ENCODE measurements at regions not wholly inside any gene's neighbourhood (a gene's known extent, or its start where the extent isn't known, plus 50 kb on each side); places are given as distances from the start of the nearest gene placed in this dataset.
"Not testable (repeated sequence)": the region's sequence is repeated elsewhere in the genome, so short reads cannot be mapped to it uniquely, and the experiment has no call there.

DNA sequence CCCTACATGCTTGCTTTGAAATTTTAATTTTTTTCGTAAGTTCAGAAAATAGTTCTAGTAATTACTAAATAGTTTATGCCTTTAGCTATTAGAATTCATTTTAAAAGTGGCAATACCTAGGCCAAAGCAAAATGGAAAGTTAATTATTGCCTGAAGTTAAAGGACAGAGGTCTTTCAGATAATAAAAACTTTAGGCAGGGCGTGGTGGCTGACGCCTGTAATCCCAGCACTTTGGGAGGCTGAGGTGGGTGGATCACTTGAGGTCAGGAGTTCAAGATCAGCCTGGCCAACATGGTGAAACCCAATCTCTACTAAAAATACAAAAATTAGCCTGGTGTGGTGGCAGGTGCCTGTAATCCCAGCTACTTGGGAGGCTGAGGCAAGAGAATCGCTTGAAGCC lies 65.9 kb upstream of the MARCKS start:
- TF ChIP-seq POLR2AphosphoS5, POLR2A, EP300 (IDR thresholded peaks at IDR 0.05): not testable (repeated sequence)
- TF ChIP-seq, protein P1, sequence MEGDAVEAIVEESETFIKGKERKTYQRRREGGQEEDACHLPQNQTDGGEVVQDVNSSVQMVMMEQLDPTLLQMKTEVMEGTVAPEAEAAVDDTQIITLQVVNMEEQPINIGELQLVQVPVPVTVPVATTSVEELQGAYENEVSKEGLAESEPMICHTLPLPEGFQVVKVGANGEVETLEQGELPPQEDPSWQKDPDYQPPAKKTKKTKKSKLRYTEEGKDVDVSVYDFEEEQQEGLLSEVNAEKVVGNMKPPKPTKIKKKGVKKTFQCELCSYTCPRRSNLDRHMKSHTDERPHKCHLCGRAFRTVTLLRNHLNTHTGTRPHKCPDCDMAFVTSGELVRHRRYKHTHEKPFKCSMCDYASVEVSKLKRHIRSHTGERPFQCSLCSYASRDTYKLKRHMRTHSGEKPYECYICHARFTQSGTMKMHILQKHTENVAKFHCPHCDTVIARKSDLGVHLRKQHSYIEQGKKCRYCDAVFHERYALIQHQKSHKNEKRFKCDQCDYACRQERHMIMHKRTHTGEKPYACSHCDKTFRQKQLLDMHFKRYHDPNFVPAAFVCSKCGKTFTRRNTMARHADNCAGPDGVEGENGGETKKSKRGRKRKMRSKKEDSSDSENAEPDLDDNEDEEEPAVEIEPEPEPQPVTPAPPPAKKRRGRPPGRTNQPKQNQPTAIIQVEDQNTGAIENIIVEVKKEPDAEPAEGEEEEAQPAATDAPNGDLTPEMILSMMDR (IDR thresholded peaks at IDR 0.05), result not testable (repeated sequence)
